Right renal cortex interstitium (tissue), 3 donors: ENCODE measurements at regions not wholly inside any gene's neighbourhood (a gene's known extent, or its start where the extent isn't known, plus 50 kb on each side); places are given as distances from the start of the nearest gene placed in this dataset.
"Not testable (repeated sequence)": the region's sequence is repeated elsewhere in the genome, so short reads cannot be mapped to it uniquely, and the experiment has no call there.

ENCODE experiments used
- DNase-seq, 3 donors: peaks; one replicate each; pipeline ENCODE4 v3.0.0-alpha.2; 2013; ENCODE audit warnings: low read depth in 3 of 3, low spot score in 2 of 3

DNA sequence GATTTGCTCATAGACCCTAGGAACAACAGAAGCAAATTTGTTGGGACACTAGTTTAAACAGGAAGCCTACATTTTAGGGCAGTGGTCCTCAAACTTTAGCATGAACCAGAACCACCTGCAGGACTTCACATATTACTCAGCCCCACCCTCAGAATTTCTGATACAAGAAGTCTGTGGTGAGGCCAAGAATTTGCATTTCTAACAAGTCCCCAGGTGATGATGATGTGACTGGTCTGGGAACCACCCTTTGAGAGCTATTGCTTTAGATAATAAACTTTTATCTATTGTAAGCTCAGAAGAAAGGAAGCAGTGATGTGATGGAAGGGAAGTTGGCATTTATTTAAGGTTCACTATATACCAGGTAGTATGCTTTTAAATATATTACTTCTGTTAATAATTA is 194.0 kb downstream of the FAM181B start:
- no peak for DNase-seq

GRCh38 chr11:82536706-82537105 is 197.0 kb downstream of the FAM181B start:
- DNase-seq: no peak

- no peak for DNase-seq
These were observed 199.9 kb downstream of the FAM181B start for GRCh38 chr11:82533628-82534327.

- no peak for DNase-seq
These were observed 203.7 kb downstream of the FAM181B start for GRCh38 chr11:82529936-82530335.

- no peak for DNase-seq
These were observed 206.5 kb downstream of the FAM181B start for GRCh38 chr11:82527081-82527584.

- no peak for DNase-seq
These were observed 210.5 kb downstream of the FAM181B start for GRCh38 chr11:82523141-82523540.

GRCh38 chr11:82521427-82521826 is 212.2 kb downstream of the FAM181B start:
- DNase-seq: no peak

- no peak for DNase-seq
These were observed 226.4 kb downstream of the FAM181B start for GRCh38 chr11:82507288-82507687.

GRCh38 chr11:82505379-82505778 is 228.3 kb downstream of the FAM181B start:
- no peak for DNase-seq

- not testable (repeated sequence) for DNase-seq
These were observed 232.5 kb downstream of the FAM181B start for GRCh38 chr11:82501174-82501573.

DNA sequence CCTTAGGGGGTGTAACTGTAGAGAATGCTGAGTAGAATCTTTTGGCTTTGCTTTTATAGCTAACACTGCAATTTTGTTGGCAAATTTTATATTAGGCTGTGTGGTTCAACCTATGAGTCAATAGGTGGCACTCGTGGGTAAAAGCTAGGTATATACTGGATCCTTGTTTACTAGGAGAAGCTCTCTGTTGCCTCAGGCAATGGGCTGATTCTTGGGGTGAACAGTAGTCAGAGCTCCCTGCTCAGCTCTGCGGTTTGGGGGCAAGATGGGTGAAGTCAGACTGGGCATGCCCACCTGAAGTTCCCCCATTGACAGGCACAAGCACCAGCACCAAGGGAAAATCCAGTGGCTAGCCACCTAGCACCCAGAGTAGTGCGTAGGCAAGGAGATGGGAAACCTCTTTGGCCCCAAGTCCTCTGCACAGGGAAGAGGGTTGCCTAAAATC is 238.7 kb downstream of the FAM181B start:
- DNase-seq: peak in 1 of 3 donors; percentile 17

- no peak for DNase-seq
These were observed 258.8 kb downstream of the FAM181B start for GRCh38 chr11:82474876-82475275.

DNA sequence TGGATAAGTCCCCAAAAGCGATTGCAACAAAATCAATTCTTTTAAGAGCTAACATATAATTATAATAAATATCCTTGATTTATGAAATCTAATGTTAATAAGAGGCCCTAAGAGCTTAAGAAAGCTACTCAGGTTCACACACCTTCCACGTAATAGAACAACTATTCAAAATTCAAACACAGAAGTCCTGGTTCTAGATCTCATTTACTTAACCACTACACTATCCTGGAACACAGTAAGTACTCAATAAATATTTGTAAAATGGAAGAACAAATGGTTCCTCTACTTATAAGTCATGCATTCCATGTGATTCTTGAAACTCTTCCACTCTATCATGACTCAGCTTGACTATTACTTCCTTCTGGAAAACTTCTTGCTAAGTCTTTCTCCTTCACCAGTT is 268.2 kb downstream of the FAM181B start:
- DNase-seq: no peak

DNA sequence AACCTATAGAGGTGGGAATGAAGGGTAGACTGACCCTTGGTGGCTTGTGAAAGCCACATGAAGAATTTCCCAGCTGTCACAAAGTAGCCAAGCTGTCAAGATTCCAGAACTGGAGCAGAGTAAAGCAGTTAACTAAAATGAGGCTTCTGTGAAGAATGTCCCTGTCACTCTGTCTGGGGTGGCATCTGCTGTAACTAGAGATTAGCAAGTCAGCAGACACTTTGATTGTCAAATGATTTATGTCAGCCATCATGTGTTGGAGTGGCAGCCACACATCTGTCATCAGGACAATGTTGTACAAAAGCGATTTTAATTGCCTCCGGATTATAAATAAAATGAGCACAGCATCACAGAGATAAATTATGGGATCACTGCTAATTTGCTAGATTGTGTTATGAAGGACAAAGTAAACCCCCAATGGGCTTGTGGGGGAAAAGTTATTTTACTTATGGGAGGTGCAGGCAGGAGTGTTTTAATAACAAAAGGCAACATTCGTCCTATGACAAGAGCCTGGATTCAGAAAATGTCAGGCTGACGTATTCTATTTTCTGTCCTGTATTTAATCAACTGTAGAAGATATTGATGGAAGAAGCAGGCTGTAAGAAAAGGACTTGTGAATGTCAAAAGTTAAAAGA is 270.9 kb downstream of the FAM181B start:
- DNase-seq: peak in 1 of 3 donors; percentile 4

DNA sequence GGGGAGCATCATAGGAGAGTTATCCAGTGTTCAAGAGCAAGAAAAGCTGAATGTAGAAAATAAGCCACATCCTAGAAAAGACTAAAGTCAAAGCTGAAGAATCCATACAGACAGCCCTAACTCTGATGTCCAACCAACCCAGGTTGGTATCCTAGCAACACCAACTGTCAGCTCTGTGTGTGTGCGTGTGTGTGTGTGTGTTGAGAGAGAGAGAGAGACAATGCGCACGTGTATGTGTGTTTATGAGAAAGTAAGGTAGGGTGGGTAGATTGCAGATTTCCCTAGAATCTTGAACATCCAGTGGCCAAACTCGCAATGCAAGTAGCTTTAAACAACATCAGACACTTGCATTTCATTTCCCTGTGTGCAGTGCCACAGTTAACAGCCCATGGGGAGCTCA is 274.9 kb downstream of the FAM181B start:
- no peak for DNase-seq

GRCh38 chr11:82458147-82458546 is 275.5 kb downstream of the FAM181B start:
- DNase-seq: no peak

GRCh38 chr11:82450996-82451395 is 282.7 kb downstream of the FAM181B start:
- DNase-seq: no peak

- no peak for DNase-seq
These were observed 327.1 kb downstream of the FAM181B start for GRCh38 chr11:82406611-82407010.

DNA sequence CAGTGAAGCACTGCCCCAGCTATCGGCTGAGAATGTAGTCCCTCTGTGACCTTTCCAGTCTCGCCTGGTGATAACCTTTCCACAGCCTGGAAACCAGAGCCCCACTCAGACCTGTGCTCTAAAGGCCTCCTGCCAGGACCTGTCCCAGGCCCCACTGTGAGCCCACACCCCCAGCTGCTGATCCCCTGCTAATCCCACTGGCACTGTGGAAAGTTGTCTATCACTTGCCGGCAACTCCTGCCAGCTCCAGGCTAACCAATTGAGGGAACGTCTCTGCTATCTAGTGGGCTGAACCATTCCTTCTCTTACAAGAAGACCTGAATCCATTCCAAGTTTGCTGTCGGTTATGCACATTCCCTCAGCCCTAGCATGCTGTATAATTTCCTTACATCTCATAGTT is 328.2 kb downstream of the FAM181B start:
- DNase-seq: no peak

- no peak for DNase-seq
These were observed 328.7 kb downstream of the FAM181B start for GRCh38 chr11:82404981-82405380.

DNA sequence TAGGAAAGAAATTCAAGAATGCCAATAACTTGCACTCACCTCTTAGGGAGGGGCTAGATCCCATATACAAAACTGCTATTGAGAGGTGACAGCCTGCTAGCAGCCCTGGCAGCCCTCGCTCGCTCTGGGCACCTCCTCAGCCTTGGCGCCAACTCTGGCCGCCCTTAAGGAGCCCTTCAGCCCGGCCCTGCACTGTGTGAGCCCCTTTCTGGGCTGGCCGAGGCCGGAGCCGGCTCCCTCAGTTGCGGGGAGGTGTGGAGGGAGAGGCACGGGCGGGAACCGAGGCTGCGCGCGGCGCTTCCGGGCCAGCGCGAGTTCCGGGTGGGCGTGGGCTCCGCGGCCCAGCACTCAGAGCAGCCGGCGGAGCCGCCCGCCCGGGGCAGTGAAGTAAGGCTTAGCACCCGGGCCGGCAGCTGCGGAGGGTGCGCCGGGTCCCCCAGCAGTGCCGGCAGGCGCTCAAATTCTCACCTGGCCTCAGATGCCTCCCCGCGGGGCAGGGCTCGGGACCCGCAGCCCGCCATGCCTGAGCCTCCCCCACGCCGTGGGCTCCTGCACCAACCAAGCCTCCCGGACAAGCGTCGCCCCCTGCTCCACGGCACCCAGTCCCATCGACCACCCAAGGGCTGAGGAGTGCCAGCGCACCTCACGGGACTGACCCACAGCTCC is 329.9 kb downstream of the FAM181B start:
- no peak for DNase-seq
